Suprapubic skin (tissue), 4 donors: ENCODE measurements at regions not wholly inside any gene's neighbourhood (a gene's known extent, or its start where the extent isn't known, plus 50 kb on each side); places are given as distances from the start of the nearest gene placed in this dataset.

Experiments used
- DNase-seq, 2 donors: peaks; one replicate each; pipeline ENCODE4 v3.0.0-alpha.2; 2019; ENCODE audit warnings: low spot score in 2 of 2
- H3K27ac ChIP-seq: fragments of 200-600 bp; sonication (generic); one replicate; pipeline ENCODE4 v1.5.1; 2019
- H3K27me3 ChIP-seq: fragments of 200-600 bp; sonication (generic); one replicate; pipeline ENCODE4 v1.5.1; 2019
- H3K36me3 ChIP-seq: fragments of 200-600 bp; sonication (generic); one replicate; pipeline ENCODE4 v1.5.1; 2019
- H3K4me1 ChIP-seq: fragments of 200-600 bp; sonication (generic); one replicate; pipeline ENCODE4 v1.5.1; 2019
- H3K4me3 ChIP-seq: fragments of 200-600 bp; sonication (generic); one replicate; pipeline ENCODE4 v1.5.1; 2019; ENCODE audit warnings: mild to moderate bottlenecking
- H3K9me3 ChIP-seq: fragments of 200-600 bp; sonication (generic); one replicate; pipeline ENCODE4 v1.5.1; 2019
- EP300 ChIP-seq: sonication (generic); formaldehyde crosslinking; IDR thresholded peaks from one replicate; pipeline ENCODE4 v1.6.1; 2017; ENCODE audit warnings: antibody characterized with exemption
- POLR2A ChIP-seq, 2 donors: fragments of 450-650 bp; IDR thresholded peaks; one replicate each; pipeline ENCODE4 v1.6.1; 2017; ENCODE audit warnings: antibody characterized with exemption in 2 of 2, mild to moderate bottlenecking in 2 of 2, moderate library complexity in 2 of 2
- POLR2AphosphoS5 ChIP-seq, 3 donors: sonication (generic); formaldehyde crosslinking; IDR thresholded peaks; one replicate each; pipeline ENCODE4 v1.6.1; 2017; ENCODE audit warnings: antibody characterized with exemption in 3 of 3
- WGBS: methylation state at CpG from one replicate; pipeline ENCODE4 v1.1.5; 2018; 5-methylcytosine and 5-hydroxymethylcytosine counted together
- TF ChIP-seq, protein P1 (sequence below), 2 donors: fragments of 200-600 bp in 1 of 2; fragments of 450-650 bp in 1 of 2; sonication (generic) in 1 of 2; IDR thresholded peaks; one replicate each; pipeline ENCODE4 v1.5.1; 2016 to 2019; ENCODE audit warnings: antibody characterized with exemption in 2 of 2, mild to moderate bottlenecking in 1 of 2, moderate library complexity in 1 of 2

DNA sequence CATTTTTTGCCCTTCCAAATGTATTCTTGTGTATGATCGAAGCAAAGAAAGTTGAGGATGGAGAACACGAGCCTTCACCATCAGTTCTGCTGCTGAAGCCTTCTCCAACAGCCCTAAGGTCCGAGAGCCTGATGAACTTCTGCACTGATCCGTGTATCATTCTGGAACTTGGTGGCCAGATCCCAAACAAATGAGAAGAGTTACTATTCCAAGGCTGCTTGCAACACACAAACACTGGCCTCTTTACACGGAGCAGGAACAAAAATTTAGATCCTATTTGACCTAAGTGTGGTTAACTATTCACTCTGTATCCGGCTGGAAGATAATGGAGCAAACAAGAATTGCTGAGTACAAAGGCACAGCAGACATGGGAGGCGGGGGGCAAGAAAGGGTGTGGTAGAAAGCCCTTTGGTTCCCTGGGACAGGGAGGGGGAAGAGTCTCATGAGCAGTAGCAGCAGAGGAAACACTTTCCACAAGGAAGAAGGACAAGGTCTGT, 282.9 kb downstream of the SOX9 start:
- no peak for DNase-seq
- Histone ChIP-seq H3K4me3 (no peak overlapping the region), H3K4me1 (peaks cover 16% of the 10 kb centered on the region), H3K27me3 (no peaks in the 10 kb centered on the region), H3K27ac (no peak overlapping the region), H3K36me3 (peaks cover 5% of the 10 kb centered on the region), H3K9me3 (no peaks in the 10 kb centered on the region)
- 85% methylated on average over 7 of the region's 7 CpGs for WGBS
- TF ChIP-seq POLR2AphosphoS5 (IDR thresholded peaks at IDR 0.05) (no peak), EP300 (no peak), POLR2A (IDR thresholded peaks at IDR 0.05) (no peak)
- TF ChIP-seq, protein P1, sequence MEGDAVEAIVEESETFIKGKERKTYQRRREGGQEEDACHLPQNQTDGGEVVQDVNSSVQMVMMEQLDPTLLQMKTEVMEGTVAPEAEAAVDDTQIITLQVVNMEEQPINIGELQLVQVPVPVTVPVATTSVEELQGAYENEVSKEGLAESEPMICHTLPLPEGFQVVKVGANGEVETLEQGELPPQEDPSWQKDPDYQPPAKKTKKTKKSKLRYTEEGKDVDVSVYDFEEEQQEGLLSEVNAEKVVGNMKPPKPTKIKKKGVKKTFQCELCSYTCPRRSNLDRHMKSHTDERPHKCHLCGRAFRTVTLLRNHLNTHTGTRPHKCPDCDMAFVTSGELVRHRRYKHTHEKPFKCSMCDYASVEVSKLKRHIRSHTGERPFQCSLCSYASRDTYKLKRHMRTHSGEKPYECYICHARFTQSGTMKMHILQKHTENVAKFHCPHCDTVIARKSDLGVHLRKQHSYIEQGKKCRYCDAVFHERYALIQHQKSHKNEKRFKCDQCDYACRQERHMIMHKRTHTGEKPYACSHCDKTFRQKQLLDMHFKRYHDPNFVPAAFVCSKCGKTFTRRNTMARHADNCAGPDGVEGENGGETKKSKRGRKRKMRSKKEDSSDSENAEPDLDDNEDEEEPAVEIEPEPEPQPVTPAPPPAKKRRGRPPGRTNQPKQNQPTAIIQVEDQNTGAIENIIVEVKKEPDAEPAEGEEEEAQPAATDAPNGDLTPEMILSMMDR (IDR thresholded peaks at IDR 0.05) = no peak

DNA sequence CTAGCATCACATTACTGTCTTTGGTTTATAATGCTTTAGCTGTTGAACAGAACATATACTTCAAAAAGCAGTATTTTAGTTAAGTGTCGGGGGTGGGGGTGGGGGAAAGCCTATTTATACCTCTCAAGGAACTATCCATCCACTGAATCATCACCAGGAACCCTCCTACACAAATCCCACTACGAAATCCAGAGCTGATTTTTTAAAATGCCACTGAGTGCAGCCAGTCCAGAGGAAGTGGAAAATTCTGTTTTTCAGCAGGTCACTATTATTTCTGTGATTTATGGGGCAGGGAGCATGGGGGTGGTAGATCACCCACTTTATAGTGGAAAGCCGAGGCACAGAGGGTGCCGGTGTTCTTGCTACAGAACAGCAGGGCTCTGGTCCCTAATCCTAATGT, 284.1 kb downstream of the SOX9 start:
- Histone ChIP-seq H3K9me3 (no peaks in the 10 kb centered on the region), H3K27ac (no peak overlapping the region), H3K4me3 (no peak overlapping the region), H3K4me1 (peaks cover 22% of the 10 kb centered on the region), H3K36me3 (peaks cover 5% of the 10 kb centered on the region), H3K27me3 (no peaks in the 10 kb centered on the region)
- no peak for DNase-seq
- TF ChIP-seq POLR2AphosphoS5 (IDR thresholded peaks at IDR 0.05) (no peak), EP300 (no peak), POLR2A (IDR thresholded peaks at IDR 0.05) (no peak)
- TF ChIP-seq, protein P1 (IDR thresholded peaks at IDR 0.05) = no peak
- 60% methylated on average over 4 of the region's 4 CpGs for WGBS

DNA sequence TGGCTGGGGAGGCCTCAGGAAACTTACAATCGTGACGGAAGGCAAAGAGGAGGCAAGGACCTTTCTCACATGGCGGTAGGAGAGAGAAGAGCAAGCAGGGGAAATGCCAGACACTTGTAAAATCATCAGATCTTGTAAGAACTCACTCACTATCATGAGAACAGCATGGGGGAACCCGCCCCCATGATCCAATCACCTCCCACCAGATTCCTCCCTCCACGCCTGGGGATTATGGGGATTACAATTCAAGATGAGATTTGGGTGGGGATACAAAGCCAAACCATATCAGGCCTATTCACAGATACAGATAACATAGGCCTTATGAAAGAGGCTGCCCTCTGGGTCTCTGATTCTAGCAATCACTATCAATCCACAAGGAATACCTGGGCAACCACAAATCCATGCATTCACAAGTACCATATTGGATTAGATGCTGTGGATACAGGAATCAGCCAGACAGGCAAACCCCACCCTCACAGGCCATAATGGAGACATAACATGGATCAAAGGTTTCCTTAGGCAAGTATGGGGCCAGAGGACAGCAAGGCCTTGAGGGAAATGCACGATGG, 284.9 kb downstream of the SOX9 start:
- WGBS = 91% methylated on average over 6 of the region's 6 CpGs
- no peak overlapping the region for H3K4me3 ChIP-seq
- H3K36me3 ChIP-seq = peaks cover 5% of the 10 kb centered on the region
- no peak overlapping the region for H3K27ac ChIP-seq
- H3K4me1 ChIP-seq = peaks cover 22% of the 10 kb centered on the region
- H3K9me3 ChIP-seq = no peaks in the 10 kb centered on the region
- no peak for TF ChIP-seq POLR2A (IDR thresholded peaks at IDR 0.05)
- TF ChIP-seq, protein P1 (IDR thresholded peaks at IDR 0.05) = no peak
- no peak for TF ChIP-seq POLR2AphosphoS5 (IDR thresholded peaks at IDR 0.05)
- no peak for TF ChIP-seq EP300
- DNase-seq = no peak
- H3K27me3 ChIP-seq = no peaks in the 10 kb centered on the region

DNA sequence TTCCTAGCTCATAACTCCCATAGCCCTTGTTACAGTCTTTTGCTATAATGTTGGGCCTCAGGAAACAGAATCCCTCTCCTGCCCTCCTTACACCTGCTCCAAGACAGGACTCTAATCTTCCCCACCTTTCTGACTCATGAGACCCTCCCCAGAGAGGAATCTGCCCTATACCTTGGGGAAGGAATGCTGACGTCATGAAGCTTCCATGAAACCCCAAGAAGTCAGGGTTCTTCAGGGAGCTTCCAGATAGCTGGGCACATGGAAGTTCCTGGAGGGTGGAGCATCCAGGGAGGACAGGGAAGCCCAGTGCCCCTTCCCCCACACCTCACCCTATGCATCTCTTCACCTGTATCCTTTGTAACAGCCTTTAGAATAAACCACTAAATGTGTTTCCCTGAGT, 285.7 kb downstream of the SOX9 start:
- TF ChIP-seq POLR2A (IDR thresholded peaks at IDR 0.05) (no peak), POLR2AphosphoS5 (IDR thresholded peaks at IDR 0.05) (no peak), EP300 (no peak)
- TF ChIP-seq, protein P1 (IDR thresholded peaks at IDR 0.05) = no peak
- WGBS = 56% methylated on average over 1 of the region's 1 CpG
- H3K27ac ChIP-seq = no peak overlapping the region

DNA sequence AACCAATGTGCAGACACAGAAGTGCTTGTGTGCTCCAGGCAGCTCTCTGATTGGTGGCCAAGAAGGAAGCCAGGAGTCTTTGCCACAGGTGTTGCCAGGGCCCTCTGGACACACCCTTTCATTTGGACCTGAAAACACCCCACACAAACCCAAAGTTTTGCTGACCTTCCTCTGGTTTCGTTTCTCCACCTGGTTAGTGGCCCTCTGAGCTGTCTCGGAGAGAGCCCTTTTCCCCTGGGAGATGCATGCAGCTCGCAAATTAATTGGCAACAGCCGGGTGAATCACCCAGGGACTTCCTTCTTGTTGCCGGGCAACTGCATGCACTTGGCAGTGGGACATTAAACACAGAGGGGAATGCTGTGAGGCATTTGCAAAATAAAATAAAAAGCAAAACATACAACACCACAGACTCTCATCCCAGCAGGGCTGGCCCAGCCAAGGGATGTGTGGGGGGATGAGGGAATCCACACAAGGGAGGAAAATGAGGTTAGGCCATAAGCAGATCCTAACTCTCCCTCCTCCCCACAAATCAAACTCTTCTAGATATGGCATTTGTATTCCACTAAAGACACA, 286.6 kb downstream of the SOX9 start:
- peaks cover 5% of the 10 kb centered on the region for H3K36me3 ChIP-seq
- no peak for TF ChIP-seq EP300
- no peak for TF ChIP-seq POLR2AphosphoS5 (IDR thresholded peaks at IDR 0.05)
- TF ChIP-seq, protein P1 (IDR thresholded peaks at IDR 0.05) = no peak
- H3K4me1 ChIP-seq = peaks cover 33% of the 10 kb centered on the region
- peak in 1 of 2 donors; percentile 68 for DNase-seq
- no peaks in the 10 kb centered on the region for H3K9me3 ChIP-seq
- no peak overlapping the region for H3K4me3 ChIP-seq
- peak overlapping the region; percentile 24 for H3K27ac ChIP-seq
- H3K27me3 ChIP-seq = no peaks in the 10 kb centered on the region
- WGBS = 4% methylated on average over 5 of the region's 5 CpGs

More for the DNA sequence above, 285.7 kb downstream of the SOX9 start:
- Histone ChIP-seq H3K36me3 (peaks cover 5% of the 10 kb centered on the region), H3K27me3 (no peaks in the 10 kb centered on the region), H3K4me3 (no peak overlapping the region), H3K9me3 (no peaks in the 10 kb centered on the region), H3K4me1 (peaks cover 26% of the 10 kb centered on the region)
- DNase-seq = no peak
